Right lobe of liver (tissue), 6 donors: ENCODE measurements at regions not wholly inside any gene's neighbourhood (a gene's known extent, or its start where the extent isn't known, plus 50 kb on each side); places are given as distances from the start of the nearest gene placed in this dataset.

ENCODE experiments used
- ATAC-seq, 4 donors: fragments of 200-7000 bp; cut with Tn5 transposase; one replicate each; pipeline ENCODE4 v1.9.1; 2020; ENCODE audit warnings: mild to moderate bottlenecking in 4 of 4, moderate library complexity in 4 of 4
- DNase-seq, 3 donors: peaks; one replicate each; pipeline ENCODE4 v3.0.0-alpha.2; 2020
- H3K27ac ChIP-seq, 3 donors: fragments of 200-600 bp; one replicate each; pipeline ENCODE4 v1.8.0; 2022
- H3K27me3 ChIP-seq, 2 donors: fragments of 200-600 bp; one replicate each; pipeline ENCODE4 v1.8.0; 2022
- H3K36me3 ChIP-seq, 4 donors: fragments of 200-600 bp; sonication (generic) in 1 of 4; one replicate each; pipeline versions ENCODE4 v1.5.1 to v1.8.0; 2017 to 2022; ENCODE audit warnings: control low read depth in 1 of 4
- H3K4me1 ChIP-seq, 4 donors: fragments of 200-600 bp; sonication (generic) in 1 of 4; one replicate each; pipeline versions ENCODE4 v1.5.1 to v1.8.0; 2017 to 2022; ENCODE audit warnings: control low read depth in 1 of 4
- H3K4me3 ChIP-seq, 3 donors: fragments of 200-600 bp; one replicate each; pipeline ENCODE4 v1.8.0; 2022
- H3K9me3 ChIP-seq, 4 donors: fragments of 200-600 bp; sonication (generic) in 1 of 4; one replicate each; pipeline versions ENCODE4 v1.5.1 to v1.8.0; 2017 to 2022; ENCODE audit warnings: control low read depth in 1 of 4
- POLR2A ChIP-seq: fragments of 450-650 bp; IDR thresholded peaks from one replicate; pipeline ENCODE4 v1.6.1; 2017; ENCODE audit warnings: antibody characterized with exemption, mild to moderate bottlenecking
- WGBS: methylation state at CpG from one replicate; pipeline ENCODE4 v1.1.6; 2018; ENCODE audit warnings: low coverage, low lambda C conversion rate; ENCODE audit not compliant: insufficient coverage; ENCODE audit errors: missing lambda C conversion rate; 5-methylcytosine and 5-hydroxymethylcytosine counted together
- intact Hi-C, 2 donors: fragments of 100-400 bp; cut with DNase I; formaldehyde crosslinking; loops; one replicate each; pipeline versions ENCODE4 v1.11.2 to v1.14.1; 2022
- TF ChIP-seq, protein P1 (sequence below), 4 donors: fragments of 200-600 bp in 3 of 4; fragments of 450-650 bp in 1 of 4; IDR thresholded peaks; one replicate each; pipeline versions ENCODE4 v1.5.1 to v1.8.0; 2016 to 2022; ENCODE audit warnings: antibody characterized with exemption in 4 of 4, mild to moderate bottlenecking in 2 of 4
- donor health status: DM: no; HTN: yes; CAD: no.
- donor health status: DM: no; HTN: no; CAD: no.
- donor health status: DM: no; HTN: no; CAD: no.
- donor health status: DM: no; HTN: yes; CAD: no.
- donor health status: DM: no; HTN: yes; CAD: no.

DNA sequence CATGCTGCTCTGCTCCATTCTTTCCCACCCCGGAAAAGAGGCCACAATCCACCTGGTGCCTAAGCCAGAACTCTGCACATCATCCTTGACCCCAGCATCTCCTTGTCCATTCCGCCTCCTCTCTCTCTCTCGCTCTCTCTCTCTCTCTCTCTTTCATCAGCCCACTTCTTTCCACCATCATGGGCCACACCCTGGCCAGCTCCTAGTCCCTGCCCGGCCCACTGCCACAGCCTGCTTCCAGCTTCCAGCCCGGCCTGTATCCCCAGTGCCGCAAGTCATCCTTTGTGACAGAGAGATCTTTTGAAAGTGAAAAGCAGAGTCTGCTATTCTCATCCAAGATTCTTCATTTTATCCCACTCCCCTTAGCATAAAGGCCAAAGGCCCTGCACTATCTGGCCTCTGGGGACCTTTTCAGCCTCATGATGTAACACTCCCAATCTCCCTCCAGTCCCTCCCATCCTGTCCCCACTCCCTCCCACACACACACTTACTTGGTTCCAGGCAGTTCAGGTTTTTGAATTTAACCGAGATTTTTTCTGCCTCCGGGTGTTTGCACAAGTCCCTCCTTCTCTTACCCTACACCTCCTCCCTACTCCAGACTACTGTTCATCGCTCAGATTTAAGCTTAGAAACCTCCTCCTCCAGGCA is 214.0 kb downstream of the EN1 start:
- no peaks in the 10 kb centered on the region for H3K9me3 ChIP-seq
- ATAC-seq (no peak), DNase-seq (no peak)
- WGBS, result 58% methylated on average over 9 of the region's 9 CpGs
- H3K36me3 ChIP-seq, result no peaks in the 10 kb centered on the region
- no peaks in the 10 kb centered on the region for H3K27me3 ChIP-seq
- intact Hi-C loops, result no loop called here
- no peak overlapping the region for H3K4me3 ChIP-seq
- no peak overlapping the region for H3K27ac ChIP-seq
- H3K4me1 ChIP-seq, result no peaks in the 10 kb centered on the region
- no peak for TF ChIP-seq POLR2A

DNA sequence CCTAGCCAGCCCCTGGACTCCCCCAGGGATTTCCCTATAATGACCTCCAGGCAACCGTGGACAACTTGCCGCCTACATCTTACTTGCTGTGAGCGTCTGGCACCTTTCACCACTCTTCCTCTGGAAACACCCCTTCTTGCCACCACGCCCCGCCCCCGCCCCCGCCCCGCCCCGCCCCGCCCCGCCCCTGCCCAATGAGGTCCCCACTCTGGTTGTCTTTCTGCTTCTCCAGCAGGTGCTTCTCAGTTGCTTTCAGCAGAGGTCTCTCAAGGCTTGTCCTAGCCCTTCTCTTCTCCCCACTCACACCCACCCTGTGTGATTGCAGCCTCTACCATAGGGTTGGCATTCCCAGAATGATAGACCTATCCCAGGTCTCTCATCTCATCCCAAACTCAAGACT is 214.5 kb downstream of the EN1 start:
- Histone ChIP-seq H3K27me3 (no peaks in the 10 kb centered on the region), H3K4me1 (no peaks in the 10 kb centered on the region), H3K27ac (no peak overlapping the region), H3K9me3 (no peaks in the 10 kb centered on the region), H3K4me3 (no peak overlapping the region), H3K36me3 (no peaks in the 10 kb centered on the region)
- DNase-seq (no peak), ATAC-seq (no peak)
- 68% methylated on average over 11 of the region's 11 CpGs for WGBS
- intact Hi-C loops, result no loop called here
- TF ChIP-seq POLR2A, result no peak
- TF ChIP-seq, protein P1, sequence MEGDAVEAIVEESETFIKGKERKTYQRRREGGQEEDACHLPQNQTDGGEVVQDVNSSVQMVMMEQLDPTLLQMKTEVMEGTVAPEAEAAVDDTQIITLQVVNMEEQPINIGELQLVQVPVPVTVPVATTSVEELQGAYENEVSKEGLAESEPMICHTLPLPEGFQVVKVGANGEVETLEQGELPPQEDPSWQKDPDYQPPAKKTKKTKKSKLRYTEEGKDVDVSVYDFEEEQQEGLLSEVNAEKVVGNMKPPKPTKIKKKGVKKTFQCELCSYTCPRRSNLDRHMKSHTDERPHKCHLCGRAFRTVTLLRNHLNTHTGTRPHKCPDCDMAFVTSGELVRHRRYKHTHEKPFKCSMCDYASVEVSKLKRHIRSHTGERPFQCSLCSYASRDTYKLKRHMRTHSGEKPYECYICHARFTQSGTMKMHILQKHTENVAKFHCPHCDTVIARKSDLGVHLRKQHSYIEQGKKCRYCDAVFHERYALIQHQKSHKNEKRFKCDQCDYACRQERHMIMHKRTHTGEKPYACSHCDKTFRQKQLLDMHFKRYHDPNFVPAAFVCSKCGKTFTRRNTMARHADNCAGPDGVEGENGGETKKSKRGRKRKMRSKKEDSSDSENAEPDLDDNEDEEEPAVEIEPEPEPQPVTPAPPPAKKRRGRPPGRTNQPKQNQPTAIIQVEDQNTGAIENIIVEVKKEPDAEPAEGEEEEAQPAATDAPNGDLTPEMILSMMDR (IDR thresholded peaks at IDR 0.05), result no peak

DNA sequence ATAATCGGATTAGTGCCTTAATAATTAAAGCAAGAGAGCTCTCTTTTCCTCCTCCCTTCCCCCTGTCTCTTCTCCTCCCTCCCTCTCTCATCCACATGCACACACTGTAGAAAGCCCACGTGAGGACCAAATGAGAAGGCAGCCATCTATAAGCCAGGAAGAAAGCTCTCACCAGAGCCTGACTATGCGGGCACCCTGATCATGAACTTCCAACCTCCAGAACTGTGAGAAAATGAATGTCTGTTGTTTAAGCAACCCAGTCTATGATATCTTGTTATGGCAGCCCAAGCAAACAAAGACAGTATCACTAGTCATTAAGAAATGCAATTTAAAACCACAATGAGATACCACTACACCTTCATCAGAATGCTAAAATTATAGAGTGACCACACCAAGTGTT is 220.3 kb downstream of the EN1 start:
- Histone ChIP-seq H3K27ac (no peak overlapping the region), H3K4me3 (no peak overlapping the region), H3K27me3 (no peaks in the 10 kb centered on the region), H3K9me3 (no peaks in the 10 kb centered on the region), H3K36me3 (no peaks in the 10 kb centered on the region), H3K4me1 (no peaks in the 10 kb centered on the region)
- 53% methylated on average over 3 of the region's 3 CpGs for WGBS
- intact Hi-C loops, result no loop called here
- no peak for TF ChIP-seq POLR2A
- TF ChIP-seq, protein P1 (IDR thresholded peaks at IDR 0.05), result no peak
- ATAC-seq (no peak), DNase-seq (no peak)

DNA sequence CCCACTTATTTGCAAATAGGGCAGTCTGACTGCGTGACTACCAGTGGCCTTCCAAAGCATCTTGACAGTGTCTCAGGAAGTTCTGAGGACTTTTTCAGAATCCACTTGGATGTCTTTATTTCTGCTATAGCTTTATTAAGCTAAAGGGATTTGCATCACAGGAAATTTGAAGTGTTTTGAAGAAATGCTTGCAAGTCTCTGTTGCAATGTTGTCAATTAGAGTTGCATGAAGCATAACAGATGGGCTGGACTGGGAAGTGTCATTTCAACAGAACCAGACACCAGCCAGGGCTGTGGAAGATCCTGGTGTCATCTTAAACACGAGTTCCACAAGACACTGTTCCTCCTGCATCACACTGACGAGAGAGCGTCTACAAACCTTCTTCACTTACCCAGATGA is 224.5 kb downstream of the EN1 start:
- DNase-seq (no peak), ATAC-seq (no peak)
- H3K27ac ChIP-seq, result no peak overlapping the region
- H3K9me3 ChIP-seq, result no peaks in the 10 kb centered on the region
- no peaks in the 10 kb centered on the region for H3K27me3 ChIP-seq
- TF ChIP-seq, protein P1 (IDR thresholded peaks at IDR 0.05), result no peak
- TF ChIP-seq POLR2A, result no peak
- H3K4me3 ChIP-seq, result no peak overlapping the region
- WGBS, result 45% methylated on average over 4 of the region's 4 CpGs
- H3K4me1 ChIP-seq, result no peaks in the 10 kb centered on the region
- no peaks in the 10 kb centered on the region for H3K36me3 ChIP-seq
- intact Hi-C loops, result no loop called here

DNA sequence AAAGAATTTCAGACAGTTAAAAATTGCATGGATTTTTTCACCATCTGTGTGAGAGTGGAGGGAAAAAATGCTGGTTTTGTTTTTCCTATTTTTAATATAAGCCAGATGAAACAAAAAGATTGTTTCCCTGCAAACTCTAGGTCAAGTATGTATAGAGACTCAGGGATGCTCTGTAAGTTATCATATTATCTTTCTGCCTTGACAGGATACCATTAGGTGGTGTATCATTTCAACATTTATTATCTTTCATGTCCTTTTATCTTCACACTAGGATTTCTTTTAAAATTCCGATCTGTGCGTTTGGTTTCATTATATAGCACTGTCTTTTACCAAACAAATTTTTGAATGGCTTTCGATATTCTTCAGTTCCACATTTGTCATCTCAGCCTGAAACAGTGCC is 225.3 kb downstream of the EN1 start:
- TF ChIP-seq, protein P1 (IDR thresholded peaks at IDR 0.05), result no peak
- no peak for TF ChIP-seq POLR2A
- Histone ChIP-seq H3K4me3 (no peak overlapping the region), H3K27ac (no peak overlapping the region), H3K27me3 (no peaks in the 10 kb centered on the region), H3K36me3 (no peaks in the 10 kb centered on the region), H3K9me3 (no peaks in the 10 kb centered on the region), H3K4me1 (no peaks in the 10 kb centered on the region)
- DNase-seq (no peak), ATAC-seq (no peak)
- WGBS, result 63% methylated on average over 3 of the region's 3 CpGs
- intact Hi-C loops, result no loop called here
